ENCODE measurements at regions not wholly inside any gene's neighbourhood (a gene's known extent, or its start where the extent isn't known, plus 50 kb on each side); places are given as distances from the start of the nearest gene placed in this dataset.
"Not testable (repeated sequence)": the region's sequence is repeated elsewhere in the genome, so short reads cannot be mapped to it uniquely, and the experiment has no call there.

DNA sequence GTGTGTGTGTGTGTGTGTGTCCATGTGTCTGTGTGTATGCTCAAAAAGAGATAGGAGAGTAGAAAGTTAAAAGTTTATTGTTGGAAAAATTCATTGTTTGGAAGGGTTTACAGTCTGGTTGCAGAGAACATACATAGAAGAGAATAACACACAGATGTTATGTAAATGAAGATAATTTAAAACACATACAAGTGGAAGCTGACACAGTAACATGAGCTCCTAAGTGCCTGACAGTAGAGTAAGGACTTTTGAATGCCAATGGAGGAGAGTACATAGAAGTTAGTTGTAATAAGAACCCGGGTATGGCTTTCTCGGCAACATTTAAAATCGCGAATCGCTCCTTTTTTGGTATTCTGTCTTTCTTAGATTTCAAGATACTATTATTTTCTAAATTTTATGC lies 137.0 kb upstream of the FANCL start:
- DNase-seq (ENCODE audit: low read depth in 4 of 4, low spot score in 1 of 4) = no peak

- no peak for DNase-seq (ENCODE audit: low read depth in 4 of 4, low spot score in 1 of 4)
Measured at GRCh38 chr2:58377181-58377580, 136.1 kb upstream of the FANCL start.

DNA sequence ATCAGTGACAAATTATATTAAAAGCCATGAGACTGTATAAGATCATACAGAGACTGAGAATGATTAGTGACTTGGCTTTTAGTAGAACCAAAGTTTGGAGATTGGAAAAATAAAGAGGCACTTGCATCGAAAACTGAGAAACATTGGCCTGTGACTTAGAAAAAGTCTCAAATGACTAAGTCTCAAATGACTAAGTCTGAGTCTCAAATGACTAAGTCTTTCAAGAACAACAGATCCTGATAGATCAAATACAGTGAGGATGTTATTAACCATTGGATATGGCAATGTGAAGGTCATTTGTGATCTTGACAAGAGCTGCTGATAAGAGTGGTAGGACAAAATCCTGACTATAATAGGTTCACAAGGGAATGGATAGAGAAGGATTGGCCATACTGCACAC lies 135.5 kb upstream of the FANCL start:
- no peak for DNase-seq (ENCODE audit: low read depth in 4 of 4, low spot score in 1 of 4)

DNA sequence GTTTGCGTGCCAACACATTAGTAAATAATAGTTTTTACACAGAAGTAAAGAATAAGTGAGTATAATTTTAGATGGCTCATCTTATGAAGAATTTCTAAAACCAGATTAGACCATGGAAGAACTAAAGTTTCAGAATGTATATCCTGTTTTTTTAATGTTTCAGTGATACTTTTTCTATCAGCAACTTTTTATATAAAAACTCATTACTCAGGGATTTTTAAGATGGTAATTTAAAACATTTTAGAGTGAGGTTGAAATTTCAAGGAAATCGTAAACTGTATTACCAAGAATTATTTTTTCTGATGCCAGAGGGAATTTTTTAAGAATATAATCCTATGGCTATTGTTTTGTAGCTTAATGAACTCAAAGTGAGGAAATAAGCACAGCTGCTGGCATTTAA lies 128.5 kb upstream of the FANCL start:
- no peak for DNase-seq (ENCODE audit: low read depth in 4 of 4, low spot score in 1 of 4)

DNA sequence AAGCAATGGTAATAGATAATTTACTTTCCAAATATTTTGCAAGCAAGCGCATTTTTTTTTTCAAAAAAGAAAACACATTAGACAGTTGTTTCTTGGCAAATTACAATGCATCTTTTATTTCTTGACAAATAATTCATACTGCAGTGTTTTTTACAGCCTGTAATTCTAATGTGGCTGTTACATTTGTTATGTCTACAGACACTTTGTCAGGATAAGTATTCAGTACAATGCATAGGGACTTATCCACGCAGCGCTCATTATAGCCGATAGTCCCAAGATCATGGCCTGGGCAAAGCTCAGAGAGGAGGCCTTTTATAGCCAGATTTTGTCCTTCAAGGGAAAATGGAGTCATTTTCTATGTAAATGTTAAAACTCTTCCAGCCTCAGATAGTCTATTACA lies 123.0 kb upstream of the FANCL start:
- DNase-seq (ENCODE audit: low read depth in 4 of 4, low spot score in 1 of 4) = no peak

DNA sequence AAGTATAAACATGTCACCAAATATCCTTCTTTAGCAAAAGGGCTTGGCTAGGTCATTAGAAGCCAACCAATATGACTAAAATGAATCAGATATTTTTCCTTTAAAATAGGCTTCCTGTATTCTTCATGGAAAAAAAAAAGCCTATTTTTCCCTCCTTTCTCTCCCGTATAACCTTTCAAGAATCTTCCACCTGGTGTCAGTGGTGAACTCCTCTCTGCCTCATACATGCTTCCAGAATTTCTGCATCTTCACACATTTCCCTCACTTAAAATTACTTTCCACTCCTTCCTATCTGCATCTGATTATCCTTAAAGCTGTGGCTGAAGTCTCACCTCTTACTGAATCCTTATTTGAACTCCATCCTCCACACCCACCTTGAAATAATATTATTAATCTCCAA lies 116.9 kb upstream of the FANCL start:
- DNase-seq (ENCODE audit: low read depth in 4 of 4, low spot score in 1 of 4) = no peak

DNA sequence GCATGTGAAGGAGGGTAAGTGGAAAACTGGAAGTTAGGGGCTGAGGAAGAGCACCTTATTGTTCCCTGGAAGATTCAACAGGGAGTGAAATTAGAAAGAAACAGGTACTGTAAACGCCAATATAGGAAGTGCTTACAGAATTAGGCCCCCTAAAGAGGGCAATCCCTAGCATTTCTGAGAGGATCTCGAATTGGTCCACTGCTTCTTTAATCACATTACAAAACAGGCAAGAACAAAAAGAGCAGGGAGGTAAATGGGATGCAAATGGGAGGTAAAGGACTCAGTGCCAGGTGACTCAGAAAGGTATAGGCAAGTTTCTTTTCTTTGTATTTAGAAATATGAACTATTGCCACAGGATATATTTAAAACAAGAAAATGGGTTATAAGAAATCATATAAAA lies 116.4 kb upstream of the FANCL start:
- no peak for DNase-seq (ENCODE audit: low read depth in 4 of 4, low spot score in 1 of 4)

GRCh38 chr2:58354230-58354629 lies 113.1 kb upstream of the FANCL start:
- DNase-seq (ENCODE audit: low read depth in 4 of 4, low spot score in 1 of 4) = no peak

DNA sequence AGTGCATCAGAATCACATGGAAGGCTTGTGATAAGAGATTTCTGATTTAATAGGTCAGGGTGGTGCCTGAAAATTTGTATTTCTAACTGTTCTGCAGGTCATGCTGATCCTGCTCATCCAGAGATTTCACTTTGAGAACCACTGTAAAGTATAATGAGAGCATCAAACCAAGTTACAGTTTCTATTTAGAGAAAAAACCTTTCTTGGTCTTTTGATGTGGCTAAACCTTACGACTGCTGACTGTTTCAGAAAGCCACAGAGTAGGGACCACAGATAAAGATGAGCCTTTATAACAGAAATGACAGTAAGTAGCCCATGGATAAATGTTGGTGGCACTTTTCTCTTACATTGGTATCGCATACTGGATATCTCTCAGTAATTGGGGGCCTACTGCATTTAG lies 109.4 kb upstream of the FANCL start:
- no peak for DNase-seq (ENCODE audit: low read depth in 4 of 4, low spot score in 1 of 4)

DNA sequence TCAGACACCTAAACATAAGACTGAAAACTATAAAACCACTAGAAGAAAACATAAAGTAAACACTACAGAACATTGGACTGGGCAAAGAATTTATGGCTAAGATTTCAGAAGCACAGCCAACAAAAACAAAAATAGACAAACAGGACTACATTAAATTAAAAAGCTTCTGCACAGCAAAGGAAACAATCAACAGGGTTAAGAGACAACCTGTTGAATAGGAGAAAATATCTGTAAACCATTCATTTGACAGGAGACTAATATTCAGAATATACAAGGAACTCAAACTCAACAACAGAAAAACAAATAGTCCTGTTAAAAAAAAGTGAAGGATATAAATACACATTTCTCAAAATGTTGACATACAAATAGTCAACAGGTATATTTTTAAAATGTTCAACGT lies 106.7 kb upstream of the FANCL start:
- no peak for DNase-seq (ENCODE audit: low read depth in 4 of 4, low spot score in 1 of 4)

DNA sequence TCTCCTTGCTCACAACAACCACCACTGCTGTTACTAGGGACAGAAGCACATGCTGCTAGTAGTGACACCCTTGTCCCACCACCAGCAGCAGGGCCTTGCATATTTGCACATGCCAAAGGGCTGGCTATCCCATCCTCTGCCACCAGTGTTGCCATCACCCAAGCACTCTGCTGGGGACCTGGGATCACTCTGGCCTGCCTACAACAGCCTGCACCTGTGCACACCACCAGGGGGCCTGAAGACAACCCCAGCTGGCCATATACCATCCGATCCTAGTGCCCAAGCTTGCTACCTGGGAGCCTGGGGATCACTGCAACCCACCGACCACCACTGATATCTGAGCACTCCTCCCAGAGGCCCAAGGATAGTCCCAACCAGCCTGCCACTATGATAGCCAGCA lies 99.9 kb upstream of the FANCL start:
- DNase-seq (ENCODE audit: low read depth in 4 of 4, low spot score in 1 of 4) = no peak

- DNase-seq (ENCODE audit: low read depth in 4 of 4, low spot score in 1 of 4) = no peak
Measured at GRCh38 chr2:58339548-58340243, 98.6 kb upstream of the FANCL start.

DNA sequence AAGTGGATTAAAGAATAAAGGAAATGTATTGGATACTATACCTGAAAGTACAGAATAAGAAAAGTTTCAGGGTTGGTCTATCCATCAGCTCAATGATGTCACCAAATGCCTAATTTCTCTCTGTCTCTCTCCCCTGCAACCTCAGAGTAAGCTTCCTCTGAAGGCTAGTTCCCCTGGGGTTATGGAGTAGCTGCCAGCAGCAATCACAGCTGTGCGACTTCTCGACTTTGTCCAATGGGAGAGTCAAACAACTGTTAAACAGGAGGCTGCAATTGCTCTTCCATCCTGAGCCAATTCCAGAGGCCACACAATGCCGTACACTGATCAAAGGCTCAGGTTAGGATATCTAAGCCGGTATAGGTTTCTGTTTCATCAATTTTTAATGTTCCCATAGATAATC lies 95.3 kb upstream of the FANCL start:
- no peak for DNase-seq (ENCODE audit: low read depth in 4 of 4, low spot score in 1 of 4)

DNA sequence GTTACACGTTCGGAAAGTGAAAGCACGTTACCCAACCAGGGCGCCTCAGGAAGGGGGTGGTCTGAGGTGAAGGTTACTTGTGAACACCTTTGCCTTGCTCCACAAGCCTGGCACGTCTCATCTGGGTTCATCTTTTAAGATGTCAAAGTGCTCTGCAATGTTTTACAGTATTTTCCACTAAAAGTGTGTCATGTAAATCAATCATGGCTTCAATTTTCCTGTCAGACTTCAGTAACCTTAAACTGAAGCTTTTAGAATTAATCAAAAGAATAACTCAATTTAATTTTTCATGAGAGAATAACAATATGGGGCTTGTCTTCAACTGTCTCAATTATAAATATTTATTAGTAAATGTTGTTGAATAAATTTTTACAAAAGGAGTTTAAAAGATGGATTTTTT lies 93.3 kb upstream of the FANCL start:
- DNase-seq (ENCODE audit: low read depth in 4 of 4, low spot score in 1 of 4) = no peak

- DNase-seq (ENCODE audit: low read depth in 4 of 4, low spot score in 1 of 4) = not testable (repeated sequence)
Measured at GRCh38 chr2:58325296-58325895, 84.3 kb upstream of the FANCL start.

DNA sequence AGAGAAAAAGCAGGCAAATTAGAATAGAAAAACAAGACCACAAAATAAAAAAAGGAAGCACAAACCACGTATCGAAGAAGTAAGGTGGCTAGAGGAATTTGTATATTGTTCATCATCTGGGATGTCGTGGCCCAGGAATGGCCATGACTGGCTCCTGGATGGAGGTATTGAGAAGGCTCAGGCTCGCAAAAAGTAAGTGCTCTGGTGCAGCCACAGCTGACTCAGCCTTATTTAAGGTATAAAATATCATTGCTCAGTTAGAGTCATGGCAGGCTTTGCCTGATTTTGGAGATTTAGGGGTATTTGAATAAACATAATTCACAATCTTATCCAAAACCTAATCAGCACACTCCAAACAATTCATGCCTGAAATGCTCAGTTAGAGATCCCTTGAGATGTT lies 78.4 kb upstream of the FANCL start:
- DNase-seq (ENCODE audit: low read depth in 4 of 4, low spot score in 1 of 4) = no peak

- DNase-seq (ENCODE audit: low read depth in 4 of 4, low spot score in 1 of 4) = not testable (repeated sequence)
Measured at GRCh38 chr2:58318949-58319348, 77.8 kb upstream of the FANCL start.

DNA sequence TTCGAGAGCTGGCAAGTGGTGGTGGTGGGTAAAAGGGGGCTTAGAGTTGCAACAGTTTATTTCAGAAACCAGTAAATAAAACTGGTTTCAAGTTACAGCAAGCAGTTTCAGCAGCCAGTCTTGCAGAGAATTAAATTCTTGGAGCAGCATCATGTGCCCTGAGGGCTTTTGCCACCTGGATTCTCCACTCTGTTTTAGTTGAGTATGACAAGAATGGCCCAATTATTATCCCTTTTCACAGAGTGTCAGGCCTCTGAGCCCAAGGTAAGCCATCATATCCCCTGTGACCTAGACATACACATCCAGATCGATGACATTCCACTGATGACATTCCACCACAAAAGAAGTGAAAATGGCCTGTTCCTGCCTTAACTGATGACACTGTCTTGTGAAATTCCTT lies 72.8 kb upstream of the FANCL start:
- no peak for DNase-seq (ENCODE audit: low read depth in 4 of 4, low spot score in 1 of 4)

- DNase-seq (ENCODE audit: low read depth in 4 of 4, low spot score in 1 of 4) = no peak
Measured at GRCh38 chr2:58308435-58308834, 67.3 kb upstream of the FANCL start.

DNA sequence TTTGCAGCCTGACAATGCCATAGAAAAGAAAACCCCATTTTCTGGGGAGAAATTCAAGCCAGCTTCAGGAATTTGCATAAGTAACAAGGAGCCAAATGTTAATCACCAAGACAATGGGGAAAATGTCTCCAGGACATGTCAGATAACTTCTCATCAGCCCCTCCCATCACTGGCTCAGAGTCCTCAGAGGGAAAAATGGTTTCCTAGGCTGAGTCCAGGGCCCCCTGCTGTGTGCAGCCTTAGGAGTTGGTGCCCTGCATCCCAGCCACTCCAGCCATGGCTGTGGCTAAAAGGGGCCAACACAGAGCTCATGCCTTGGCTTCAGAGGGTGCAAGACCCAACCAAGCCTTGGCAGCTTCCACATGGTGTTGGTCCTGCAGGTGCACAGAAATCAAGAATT lies 63.7 kb upstream of the FANCL start:
- no peak for DNase-seq (ENCODE audit: low read depth in 4 of 4, low spot score in 1 of 4)

GRCh38 chr2:58299123-58299522 lies 58.0 kb upstream of the FANCL start:
- DNase-seq (ENCODE audit: low read depth in 4 of 4, low spot score in 1 of 4) = no peak

- DNase-seq (ENCODE audit: low read depth in 4 of 4, low spot score in 1 of 4) = no peak
Measured at GRCh38 chr2:58293056-58293455, 51.9 kb upstream of the FANCL start.

GRCh38 chr2:58291726-58292438 lies 50.8 kb upstream of the FANCL start:
- DNase-seq (ENCODE audit: low read depth in 4 of 4, low spot score in 1 of 4) = no peak

All from stimulated activated CD4-positive, alpha-beta T cell treated with anti-CD3 and anti-CD28 coated beads, Interleukin-1b, Interleukin-23, amount 100 ng/mL, for 24 hours (primary cell).